MV-4-11 (cell line): ENCODE measurements at regions not wholly inside any gene's neighbourhood (a gene's known extent, or its start where the extent isn't known, plus 50 kb on each side); places are given as distances from the start of the nearest gene placed in this dataset.

ENCODE experiments used
- DNase-seq: peaks from one replicate; lab custom pipeline; 2025; lab: John Stamatoyannopoulos, UW

GRCh38 chr5:61263561-61264272, 68.3 kb upstream of the ZSWIM6 start:
- no peak for DNase-seq

GRCh38 chr5:61264273-61264661, 67.8 kb upstream of the ZSWIM6 start:
- DNase-seq = no peak

DNA sequence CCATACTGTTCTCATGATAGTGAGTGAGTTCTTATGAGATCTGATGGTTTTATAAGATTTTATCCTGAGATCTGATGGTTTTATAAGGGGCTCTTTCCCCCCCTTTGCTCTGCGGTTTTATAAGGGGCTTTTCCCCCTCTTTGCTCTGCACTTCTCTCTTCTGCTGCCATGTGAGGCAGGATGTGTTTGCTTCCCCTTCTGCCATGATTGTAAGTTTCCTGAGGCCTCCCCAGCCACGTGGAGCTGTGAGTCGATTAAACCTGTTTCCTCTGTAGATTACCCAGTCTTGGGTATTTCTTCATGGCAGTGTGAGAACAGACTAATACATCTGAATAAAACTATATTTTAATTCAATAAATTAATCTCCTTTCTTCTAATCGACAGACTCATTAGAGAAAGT, 64.9 kb upstream of the ZSWIM6 start:
- peak; percentile 52 for DNase-seq

DNA sequence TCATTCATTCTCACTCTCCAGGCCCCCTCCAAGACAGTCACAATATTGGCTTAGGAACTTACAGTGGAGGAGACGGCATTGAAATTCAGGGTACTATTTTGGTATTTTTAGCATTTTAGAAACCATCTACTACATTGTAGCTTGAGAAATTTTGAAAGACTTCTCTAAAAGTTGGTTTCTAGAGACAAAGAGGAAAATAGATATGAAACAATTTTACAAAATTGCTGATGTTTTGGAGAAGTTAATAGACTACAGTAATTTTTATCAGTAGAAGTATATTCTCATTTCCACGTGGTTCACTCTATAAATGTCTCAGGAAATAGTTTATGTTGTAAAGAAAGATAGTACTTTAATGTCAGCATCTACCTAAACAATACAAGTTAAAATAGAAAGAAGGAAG, 63.2 kb upstream of the ZSWIM6 start:
- DNase-seq = peak; percentile 53

GRCh38 chr5:61270510-61271165, 61.4 kb upstream of the ZSWIM6 start:
- no peak for DNase-seq

DNA sequence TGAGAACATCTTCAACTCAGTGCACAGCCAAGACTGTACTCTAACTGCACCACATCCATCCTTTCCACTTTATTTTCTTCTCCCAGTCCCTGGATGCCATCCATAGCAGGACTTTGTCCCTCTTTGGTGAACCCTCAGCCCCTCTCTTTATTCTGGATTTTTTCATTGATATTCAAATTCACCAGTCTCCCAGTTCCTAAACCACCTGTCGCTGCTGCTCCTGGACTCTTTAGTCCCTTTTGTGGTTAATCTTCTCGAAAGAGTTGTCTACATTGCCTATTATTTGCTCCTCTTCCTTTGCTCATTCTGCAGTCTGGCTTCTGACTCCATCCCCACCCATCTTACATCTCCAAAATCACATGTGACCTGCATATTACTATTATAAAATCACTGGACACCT, 59.4 kb upstream of the ZSWIM6 start:
- DNase-seq = no peak

- peak; percentile 54 for DNase-seq
Observed at GRCh38 chr5:61273279-61273975, 58.6 kb upstream of the ZSWIM6 start.

DNA sequence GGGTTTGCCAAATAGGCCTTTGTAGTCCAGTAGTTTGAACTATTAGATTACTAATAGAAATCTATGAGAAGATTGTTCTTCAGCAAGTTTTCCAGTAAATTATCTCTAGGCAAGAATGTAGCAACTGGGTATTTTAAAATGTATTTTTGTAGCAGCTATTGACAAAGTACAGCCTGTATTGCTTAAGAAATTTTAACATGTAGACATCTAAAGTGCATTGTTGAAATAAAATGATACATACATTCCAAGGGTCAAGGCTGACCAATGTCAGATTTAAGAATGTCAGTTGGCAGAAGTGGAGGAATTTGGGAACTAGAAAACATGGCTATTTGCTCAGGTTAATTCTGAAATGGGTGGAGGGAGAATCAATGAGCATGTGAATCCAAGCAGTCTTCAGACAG, 57.5 kb upstream of the ZSWIM6 start:
- DNase-seq = no peak

GRCh38 chr5:61275841-61276240, 56.2 kb upstream of the ZSWIM6 start:
- peak; percentile 96 for DNase-seq

DNA sequence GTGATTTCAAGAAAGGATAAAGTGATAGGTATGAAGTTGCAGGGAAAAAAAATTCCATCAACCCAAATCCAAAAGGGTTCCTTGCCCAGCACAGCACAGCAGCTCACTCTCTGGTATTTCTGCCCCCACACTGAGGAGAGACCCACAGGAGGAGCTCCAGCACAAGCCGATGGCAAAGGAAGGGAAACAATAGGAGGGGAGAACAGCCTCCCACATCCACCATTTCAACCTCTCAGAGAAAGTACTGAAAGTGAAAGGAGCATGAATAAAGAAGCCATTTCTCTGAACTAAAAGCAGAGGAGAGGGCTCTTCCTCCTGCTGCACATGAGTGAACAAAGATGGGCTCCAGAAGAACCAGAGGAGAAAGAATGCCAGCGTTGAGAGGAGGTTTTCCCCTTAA, 54.9 kb upstream of the ZSWIM6 start:
- peak; percentile 14 for DNase-seq

DNA sequence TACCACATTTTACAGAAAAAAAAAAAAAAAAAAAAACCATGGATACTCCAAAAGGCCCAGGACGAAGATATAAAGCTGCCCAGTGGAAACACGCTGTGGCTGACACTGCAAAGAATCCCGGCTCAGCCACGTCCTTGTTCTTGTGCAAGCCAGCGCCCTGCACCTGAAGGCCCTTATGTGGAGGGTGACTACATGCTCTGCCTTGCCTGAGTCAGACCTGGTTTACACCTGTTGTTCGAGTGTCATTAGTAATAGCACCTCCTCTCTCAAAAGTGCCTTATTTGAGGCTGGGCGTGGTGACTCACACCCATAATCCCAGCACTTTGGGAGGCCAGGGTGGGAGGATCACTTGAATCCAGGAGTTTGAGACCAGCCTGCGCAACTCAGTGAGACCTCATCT, 54.3 kb upstream of the ZSWIM6 start:
- DNase-seq = no peak

DNA sequence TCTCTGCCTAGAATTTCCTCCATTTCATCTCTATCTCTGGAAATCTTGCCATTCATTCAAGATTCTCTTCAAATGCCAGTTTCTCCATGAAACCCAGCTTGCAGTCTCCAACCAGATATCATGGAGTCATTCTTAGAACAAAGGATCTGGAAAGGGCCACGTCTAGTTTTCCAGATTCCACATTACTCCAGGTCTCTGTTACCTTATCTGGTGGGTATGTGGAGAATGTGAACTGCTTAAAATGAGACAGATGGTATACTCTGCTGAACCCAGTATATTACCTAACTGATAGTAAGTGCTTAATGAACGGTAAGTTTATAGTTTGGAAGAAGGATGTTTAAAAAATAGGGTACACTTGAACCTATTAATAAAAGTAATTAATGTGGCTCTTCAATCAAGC, 52.3 kb upstream of the ZSWIM6 start:
- DNase-seq = no peak

GRCh38 chr5:61280205-61280604, 51.9 kb upstream of the ZSWIM6 start:
- DNase-seq = peak; percentile 15

GRCh38 chr5:61280761-61281427, 51.2 kb upstream of the ZSWIM6 start:
- DNase-seq = no peak

GRCh38 chr5:61281686-61282085, 50.4 kb upstream of the ZSWIM6 start:
- no peak for DNase-seq
